Common myeloid progenitor, CD34-positive (primary cell): ENCODE measurements at regions not wholly inside any gene's neighbourhood (a gene's known extent, or its start where the extent isn't known, plus 50 kb on each side); places are given as distances from the start of the nearest gene placed in this dataset.

Experiments used
- CTCF ChIA-PET: fragments of 350-600 bp; sonication (Branson Sonifier 250); formaldehyde crosslinking; loops from one replicate; lab custom pipeline; 2021; ENCODE audit warnings: antibody characterized with exemption; lab: Charles Lee
- POLR2A ChIA-PET: fragments of 350-600 bp; sonication (Branson Sonifier 250); formaldehyde crosslinking; loops from one replicate; lab custom pipeline; 2021; ENCODE audit warnings: antibody characterized with exemption; lab: Charles Lee
- DNase-seq, 3 donors: peaks; one replicate each; pipeline versions ENCODE4 v3.0.0 to v3.0.0-alpha.2; 2013
- H3K27ac ChIP-seq, 2 experiments: 1 replicate in 1 of 2; 2 replicates in 1 of 2; pipeline ENCODE4 v1.7.0; 2013; ENCODE audit warnings: inconsistent platforms in 2 of 2, low read length in 2 of 2, mild to moderate bottlenecking in 2 of 2, low read depth in 1 of 2, moderate library complexity in 1 of 2; ENCODE audit not compliant: severe bottlenecking in 2 of 2, insufficient read depth in 1 of 2, poor library complexity in 1 of 2
- H3K27me3 ChIP-seq, 5 experiments: replicated peaks in 2 of 5; 1 replicate in 3 of 5; 2 replicates in 2 of 5; pipeline versions ENCODE4 v1.6.1 to v1.7.0; 2013; ENCODE audit warnings: low read length in 4 of 5, mild to moderate bottlenecking in 2 of 5, moderate library complexity in 2 of 5, inconsistent platforms in 1 of 5; ENCODE audit not compliant: insufficient read depth in 5 of 5, control insufficient read depth in 4 of 5
- H3K36me3 ChIP-seq, 4 experiments: 1 replicate in 2 of 4; 2 replicates in 2 of 4; pipeline versions ENCODE4 v1.6.1 to v1.7.0; 2013; ENCODE audit warnings: low read length in 3 of 4, control low read depth in 1 of 4, mild to moderate bottlenecking in 1 of 4; ENCODE audit not compliant: control insufficient read depth in 4 of 4, insufficient read depth in 4 of 4
- H3K4me1 ChIP-seq, 4 experiments: 1 replicate in 3 of 4; 2 replicates in 1 of 4; pipeline versions ENCODE4 v1.6.1 to v1.7.1; 2013; ENCODE audit warnings: low read length in 3 of 4, mild to moderate bottlenecking in 3 of 4, control low read depth in 1 of 4, inconsistent platforms in 1 of 4, moderate library complexity in 1 of 4; ENCODE audit not compliant: control insufficient read depth in 4 of 4, insufficient read depth in 4 of 4; ENCODE audit errors: control extremely low read depth in 1 of 4
- H3K4me3 ChIP-seq, 7 experiments: 1 replicate in 4 of 7; 2 replicates in 3 of 7; pipeline versions ENCODE4 v1.5.1 to v1.7.0; 2013; ENCODE audit warnings: mild to moderate bottlenecking in 7 of 7, low read length in 6 of 7, moderate library complexity in 6 of 7, inconsistent platforms in 2 of 7, low read depth in 2 of 7, control low read depth in 1 of 7; ENCODE audit not compliant: insufficient read depth in 4 of 7, control insufficient read depth in 1 of 7; ENCODE audit errors: extremely low read depth in 1 of 7
- H3K9me3 ChIP-seq, 5 experiments: 1 replicate in 4 of 5; 2 replicates in 1 of 5; pipeline versions ENCODE4 v1.6.1 to v1.7.1; 2013; ENCODE audit warnings: low read length in 4 of 5, mild to moderate bottlenecking in 2 of 5, inconsistent platforms in 1 of 5, low read depth in 1 of 5, moderate library complexity in 1 of 5; ENCODE audit not compliant: control insufficient read depth in 4 of 5, insufficient read depth in 2 of 5; ENCODE audit errors: control extremely low read depth in 1 of 5
- WGBS: methylation state at CpG from one replicate; pipeline ENCODE4 v1.1.5; 2013; ENCODE audit not compliant: insufficient coverage; 5-methylcytosine and 5-hydroxymethylcytosine counted together

DNA sequence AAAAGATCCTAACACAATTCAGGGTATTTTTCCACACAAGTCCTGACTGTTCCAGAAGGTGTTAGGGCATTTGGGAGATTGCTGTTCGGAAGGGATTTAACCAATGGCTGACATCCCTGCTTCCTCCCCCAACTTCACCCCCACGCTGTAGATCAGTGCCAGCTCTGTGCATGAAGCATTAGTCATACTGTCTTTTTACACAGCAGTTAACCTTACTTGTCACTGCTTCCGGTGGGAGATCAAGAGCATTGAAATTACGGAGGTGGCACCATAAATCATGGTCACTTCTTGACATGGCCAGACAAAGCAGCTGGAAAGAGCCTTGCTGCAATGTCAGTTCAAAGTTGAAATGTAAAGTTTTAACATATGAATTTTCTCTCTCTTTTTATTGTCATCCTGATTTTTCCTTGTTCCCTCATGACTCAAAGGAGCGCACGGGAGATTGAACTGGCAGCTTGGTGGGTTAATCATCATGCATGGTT, 70.2 kb downstream of the HRH4 start:
- CTCF ChIA-PET, result interaction anchor here (1.4 to 1.8 kb wide), 3 partner anchors 10 to 42 kb away, joined by 4 to 7 read pairs (median 6); no protein-coding TSS in a partner anchor
- peak overlapping the region in 4 of 7 experiments; percentile 10 to 54 (median 35) for H3K4me3 ChIP-seq
- peak; percentile 93 to 99 (median 98) for DNase-seq
- WGBS, result 0% methylated on average over 4 of the region's 6 CpGs
- POLR2A ChIA-PET, result interaction anchor here (0.6 kb wide), 3 partner anchors 42 to 340 kb away, joined by 3 read pairs; no protein-coding TSS in a partner anchor
- H3K27me3 ChIP-seq, result no peaks in the 10 kb centered on the region
- no peaks in the 10 kb centered on the region for H3K36me3 ChIP-seq
- peaks cover 20 to 38% (median 31%) of the 10 kb centered on the region in 4 experiments for H3K4me1 ChIP-seq
- peak overlapping the region in 1 of 2 experiments; percentile 45 for H3K27ac ChIP-seq
- H3K9me3 ChIP-seq, result no peaks in the 10 kb centered on the region

DNA sequence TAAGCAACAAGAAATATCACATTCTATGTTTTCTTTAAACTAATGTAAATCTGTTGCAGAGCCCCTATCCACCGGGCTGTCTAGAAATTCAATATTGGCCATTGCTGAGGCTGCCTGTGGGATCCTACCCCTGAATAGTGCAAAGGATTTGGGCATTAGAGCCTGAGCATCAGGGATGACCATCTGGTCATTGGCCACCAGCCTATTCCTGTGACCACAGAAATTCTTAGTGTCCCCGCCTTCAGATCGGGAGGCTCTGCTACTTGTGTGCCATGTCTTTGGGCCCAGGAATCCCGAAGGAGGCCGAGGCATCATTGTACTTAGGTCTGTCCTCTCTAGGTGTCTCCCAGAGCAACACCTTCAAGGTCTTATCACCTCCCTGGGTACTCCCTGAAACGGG, 73.8 kb downstream of the HRH4 start:
- DNase-seq, result no peak
- H3K27ac ChIP-seq, result no peak overlapping the region
- no peaks in the 10 kb centered on the region for H3K27me3 ChIP-seq
- H3K36me3 ChIP-seq, result no peaks in the 10 kb centered on the region
- ChIA-PET POLR2A (no interaction called here), CTCF (interaction anchor here (0.9 kb wide), 1 partner anchor 9 kb away, joined by 3 read pairs; no protein-coding TSS in a partner anchor)
- no peaks in the 10 kb centered on the region for H3K9me3 ChIP-seq
- WGBS, result 100% methylated on average over 6 of the region's 6 CpGs
- no peak overlapping the region for H3K4me3 ChIP-seq
- peaks cover 23 to 39% (median 32%) of the 10 kb centered on the region in 4 experiments for H3K4me1 ChIP-seq

DNA sequence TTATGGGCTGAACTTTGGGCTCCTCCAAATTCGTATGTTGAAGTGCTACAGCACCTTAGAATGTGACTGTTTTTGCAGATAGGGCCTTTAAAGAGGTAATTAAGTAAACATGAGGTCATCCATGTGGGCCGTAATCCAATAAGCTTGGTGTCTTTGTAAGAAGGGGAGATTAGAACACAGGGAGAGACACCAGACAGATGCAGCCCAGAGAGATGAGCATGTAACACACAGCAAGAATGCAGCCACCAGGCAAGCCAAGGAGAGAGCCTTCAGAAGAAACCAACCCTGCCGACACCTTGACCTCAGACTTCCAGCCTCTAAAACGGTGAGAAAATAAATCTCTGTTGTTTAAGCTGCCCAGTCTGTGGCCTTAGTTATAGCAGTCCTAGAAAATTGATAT, 74.3 kb downstream of the HRH4 start:
- WGBS, result 100% methylated on average over 1 of the region's 4 CpGs
- CTCF ChIA-PET, result interaction anchor here (0.9 kb wide), 1 partner anchor 9 kb away, joined by 3 read pairs; no protein-coding TSS in a partner anchor
- no peak for DNase-seq
- Histone ChIP-seq H3K9me3 (no peaks in the 10 kb centered on the region), H3K27ac (no peak overlapping the region), H3K27me3 (no peaks in the 10 kb centered on the region), H3K4me3 (no peak overlapping the region), H3K4me1 (peaks cover 24 to 34% (median 28%) of the 10 kb centered on the region in 4 experiments), H3K36me3 (no peaks in the 10 kb centered on the region)
- POLR2A ChIA-PET, result no interaction called here

DNA sequence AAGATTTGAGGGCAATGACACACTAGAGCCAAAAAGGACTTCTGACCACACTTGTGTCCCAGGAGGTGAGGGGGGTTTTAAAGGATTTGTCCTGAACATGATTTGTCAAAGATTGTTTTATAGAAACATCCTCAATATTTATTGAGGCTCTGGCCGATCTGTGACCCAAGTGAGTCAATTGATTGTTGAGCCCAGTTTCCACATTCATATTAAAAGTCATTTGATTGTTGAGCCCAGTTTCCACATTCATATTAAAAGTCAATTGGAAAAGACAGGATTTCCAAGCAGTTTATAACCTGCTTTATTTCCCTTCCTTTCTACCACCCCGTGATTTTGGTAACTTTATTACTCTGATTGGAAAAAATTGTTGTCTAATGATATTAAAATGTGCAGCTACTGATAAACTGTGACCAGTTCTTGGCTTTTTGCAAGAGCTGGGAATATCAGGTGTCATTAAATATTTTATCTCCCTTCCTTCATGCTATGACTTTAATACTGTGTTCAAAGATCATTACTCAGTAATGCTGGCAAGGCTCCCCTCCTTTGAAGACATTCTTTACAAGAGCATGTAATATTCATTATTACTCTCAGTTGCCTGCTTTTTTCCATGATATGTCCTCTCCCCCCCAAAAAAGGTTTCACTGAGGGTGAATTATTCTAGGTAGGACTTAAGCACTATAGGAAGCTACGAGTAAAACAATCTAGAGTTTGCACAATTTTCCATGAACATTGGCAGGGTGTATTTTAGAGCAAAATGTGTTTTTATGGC, 75.3 kb downstream of the HRH4 start:
- H3K27me3 ChIP-seq, result no peaks in the 10 kb centered on the region
- peaks cover 18 to 27% (median 21%) of the 10 kb centered on the region in 4 experiments for H3K4me1 ChIP-seq
- WGBS, result 71% methylated on average over 1 of the region's 3 CpGs
- DNase-seq, result no peak
- no peaks in the 10 kb centered on the region for H3K9me3 ChIP-seq
- H3K4me3 ChIP-seq, result no peak overlapping the region
- H3K27ac ChIP-seq, result no peak overlapping the region
- ChIA-PET POLR2A (no interaction called here), CTCF (interaction anchor here (0.8 to 1.8 kb wide), 2 partner anchors 41 to 47 kb away, joined by 3 read pairs; no protein-coding TSS in a partner anchor)
- H3K36me3 ChIP-seq, result no peaks in the 10 kb centered on the region

DNA sequence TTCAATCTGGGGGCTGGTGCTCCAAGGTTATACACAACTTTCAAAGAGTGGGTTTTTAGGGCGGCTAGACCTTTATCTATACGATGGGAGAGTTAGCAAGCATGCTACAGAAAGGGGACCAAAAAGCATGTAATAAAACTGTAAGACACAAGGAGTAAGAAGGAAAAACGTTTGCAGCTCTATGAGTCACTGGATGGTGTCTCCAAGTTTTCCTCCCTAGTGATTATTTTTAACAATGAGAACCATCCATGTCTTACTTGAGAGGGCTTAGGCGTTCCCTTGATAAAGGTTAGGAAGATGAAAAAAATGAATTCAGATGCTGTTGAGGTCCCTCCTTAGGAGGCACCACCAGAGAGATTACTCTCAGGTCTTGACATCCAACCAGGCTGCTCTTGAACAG, 75.9 kb downstream of the HRH4 start:
- no peak overlapping the region for H3K27ac ChIP-seq
- no peak overlapping the region for H3K4me3 ChIP-seq
- H3K27me3 ChIP-seq, result no peaks in the 10 kb centered on the region
- no peaks in the 10 kb centered on the region for H3K9me3 ChIP-seq
- no peak for DNase-seq
- CTCF ChIA-PET, result interaction anchor here (0.8 to 1.8 kb wide), 2 partner anchors 42 to 47 kb away, joined by 3 read pairs; no protein-coding TSS in a partner anchor
- POLR2A ChIA-PET, result no interaction called here
- H3K4me1 ChIP-seq, result peaks cover 12 to 20% (median 15%) of the 10 kb centered on the region in 4 experiments
- 100% methylated on average over 3 of the region's 4 CpGs for WGBS
- H3K36me3 ChIP-seq, result no peaks in the 10 kb centered on the region

DNA sequence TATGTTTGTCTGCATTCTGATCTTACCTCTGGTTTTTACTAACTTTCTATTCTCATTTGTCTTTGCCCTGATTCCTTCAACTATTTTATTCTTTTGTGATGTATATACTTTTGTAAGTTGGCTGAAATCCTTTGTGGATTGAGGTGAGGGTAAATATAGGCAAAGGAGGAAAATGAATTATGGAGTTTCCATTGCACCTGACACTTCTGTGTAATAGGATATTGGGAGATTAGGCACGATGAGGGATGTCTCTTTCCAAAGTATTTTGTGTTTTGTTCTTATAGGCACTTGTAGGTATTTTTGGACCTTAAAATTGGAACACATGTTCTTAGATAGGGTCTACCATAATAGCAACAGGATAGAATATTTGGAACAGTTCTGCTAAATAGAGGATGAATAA, 76.4 kb downstream of the HRH4 start:
- Histone ChIP-seq H3K4me1 (peaks cover 7 to 17% (median 13%) of the 10 kb centered on the region in 4 experiments), H3K4me3 (no peak overlapping the region), H3K36me3 (no peaks in the 10 kb centered on the region), H3K27ac (no peak overlapping the region), H3K27me3 (no peaks in the 10 kb centered on the region), H3K9me3 (no peaks in the 10 kb centered on the region)
- ChIA-PET CTCF (interaction anchor here (0.8 to 1.8 kb wide), 2 partner anchors 42 to 48 kb away, joined by 3 read pairs; no protein-coding TSS in a partner anchor), POLR2A (no interaction called here)
- DNase-seq, result no peak
- no CpG with 5 or more reads among the region's 1 CpG for WGBS
